IMR-90 (cell line): ENCODE measurements at regions not wholly inside any gene's neighbourhood (a gene's known extent, or its start where the extent isn't known, plus 50 kb on each side); places are given as distances from the start of the nearest gene placed in this dataset.

ENCODE experiments used
- ATAC-seq: fragments of 200-7000 bp; cut with Tn5 transposase; 2 replicates; pipeline ENCODE4 v1.9.1; 2020; ENCODE audit warnings: low read depth, mild to moderate bottlenecking, moderate library complexity
- BruUV-seq: library from RNA; stranded (reverse); fragments of 400-500 nt; replicated peaks from 2 replicates; lab custom pipeline; 2021; lab: Mats Ljungman, UMichigan
- CTCF ChIA-PET: fragments of 300-600 bp; formaldehyde crosslinking; extraction: SDS; loops from one replicate; lab custom pipeline; 2021; ENCODE audit warnings: antibody characterized with exemption; lab: Yijun Ruan, JAX
- POLR2A ChIA-PET: fragments of 300-600 bp; sonication (Branson Sonifier 250); formaldehyde crosslinking; loops from one replicate; lab custom pipeline; 2022; ENCODE audit warnings: antibody characterized with exemption; ENCODE audit not compliant: unreplicated experiment; lab: Charles Lee
- DNase-seq: peaks from one replicate; pipeline ENCODE4 v3.0.0; 2013
- H2AFZ ChIP-seq: replicated peaks from 2 replicates; pipeline ENCODE3; 2013; ENCODE audit warnings: low read length, mild to moderate bottlenecking; ENCODE audit not compliant: poor library complexity
- H2AK5ac ChIP-seq: 2 replicates; pipeline ENCODE4 v1.6.1; 2013; ENCODE audit warnings: low read depth, low read length, inconsistent platforms
- H2AK9ac ChIP-seq: replicated peaks from 2 replicates; pipeline ENCODE3; 2013; ENCODE audit warnings: mild to moderate bottlenecking, low read depth, low read length, moderate library complexity; ENCODE audit not compliant: poor library complexity
- H2BK120ac ChIP-seq: 2 replicates; pipeline ENCODE4 v1.6.1; 2013; ENCODE audit warnings: low read depth, low read length, inconsistent platforms
- H2BK15ac ChIP-seq: 3 replicates; pipeline ENCODE4 v1.6.1; 2013; ENCODE audit warnings: low read depth, low read length, inconsistent platforms
- H2BK20ac ChIP-seq: 2 replicates; pipeline ENCODE4 v1.6.1; 2013; ENCODE audit warnings: low read depth, mild to moderate bottlenecking, inconsistent platforms, low read length, moderate library complexity
- H2BK5ac ChIP-seq: 2 replicates; pipeline ENCODE4 v1.6.1; 2013; ENCODE audit warnings: mild to moderate bottlenecking, low read depth, low read length, inconsistent platforms; ENCODE audit not compliant: poor library complexity, severe bottlenecking
- H3K14ac ChIP-seq: replicated peaks from 2 replicates; pipeline ENCODE4 v1.6.1; 2013; ENCODE audit warnings: low read depth, low read length, inconsistent platforms
- H3K18ac ChIP-seq: 2 replicates; pipeline ENCODE4 v1.6.1; 2013; ENCODE audit warnings: low read depth, low read length, control low read depth
- H3K23ac ChIP-seq: 2 replicates; pipeline ENCODE4 v1.6.1; 2013; ENCODE audit warnings: low read depth, low read length, inconsistent platforms
- H3K27ac ChIP-seq: 2 replicates; pipeline ENCODE4 v1.5.1; 2013; ENCODE audit warnings: mild to moderate bottlenecking, control low read depth, low read length; ENCODE audit not compliant: insufficient read depth
- H3K27me3 ChIP-seq: 2 replicates; pipeline ENCODE4 v1.6.1; 2013; ENCODE audit warnings: low read length; ENCODE audit not compliant: control insufficient read depth, insufficient read depth
- H3K36me3 ChIP-seq: 2 replicates; pipeline ENCODE4 v1.6.1; 2013; ENCODE audit warnings: low read length, mixed read lengths; ENCODE audit not compliant: control insufficient read depth, insufficient read depth
- H3K4ac ChIP-seq: 2 replicates; pipeline ENCODE4 v1.6.1; 2013; ENCODE audit warnings: low read depth, low read length, inconsistent platforms
- H3K4me1 ChIP-seq: 2 replicates; pipeline ENCODE4 v1.6.1; 2013; ENCODE audit warnings: low read length, mixed read lengths; ENCODE audit not compliant: control insufficient read depth, insufficient read depth
- H3K4me2 ChIP-seq: 2 replicates; pipeline ENCODE4 v1.6.1; 2013; ENCODE audit warnings: low read depth, mild to moderate bottlenecking, control low read depth, low read length, moderate library complexity
- H3K4me3 ChIP-seq: 2 replicates; pipeline ENCODE4 v1.5.1; 2013; ENCODE audit warnings: low read depth, mild to moderate bottlenecking, control low read depth, low read length, moderate library complexity; ENCODE audit not compliant: insufficient read depth
- H3K56ac ChIP-seq: 2 replicates; pipeline ENCODE4 v1.6.1; 2013; ENCODE audit warnings: low read length, inconsistent platforms; ENCODE audit not compliant: insufficient read depth; ENCODE audit errors: extremely low read depth
- H3K79me1 ChIP-seq, 2 experiments: 2 replicates each; pipeline ENCODE4 v1.6.1; 2013; ENCODE audit warnings: low read length in 2 of 2, inconsistent platforms in 1 of 2, low read depth in 1 of 2
- H3K9ac ChIP-seq: 2 replicates; pipeline ENCODE4 v1.6.1; 2013; ENCODE audit warnings: low read depth, low read length, control low read depth
- H3K9me1 ChIP-seq: 2 replicates; pipeline ENCODE4 v1.6.1; 2013; ENCODE audit warnings: low read length, inconsistent platforms; ENCODE audit not compliant: insufficient read depth
- H3K9me3 ChIP-seq: 2 replicates; pipeline ENCODE4 v1.6.1; 2013; ENCODE audit warnings: low read length; ENCODE audit not compliant: control insufficient read depth, insufficient read depth
- H4K20me1 ChIP-seq: 2 replicates; pipeline ENCODE4 v1.6.1; 2013; ENCODE audit warnings: low read length, inconsistent platforms; ENCODE audit not compliant: insufficient read depth
- H4K5ac ChIP-seq: 2 replicates; pipeline ENCODE4 v1.6.1; 2013; ENCODE audit warnings: mild to moderate bottlenecking, low read depth, low read length, control low read depth
- H4K8ac ChIP-seq, 2 experiments: 2 replicates each; pipeline ENCODE4 v1.6.1; 2013; ENCODE audit warnings: low read depth in 2 of 2, low read length in 2 of 2, control low read depth in 1 of 2, inconsistent platforms in 1 of 2
- H4K91ac ChIP-seq: 2 replicates; pipeline ENCODE4 v1.6.1; 2013; ENCODE audit warnings: low read depth, low read length, inconsistent platforms; ENCODE audit not compliant: insufficient read depth
- CEBPB ChIP-seq: IDR thresholded peaks from 2 replicates; pipeline ENCODE4 v1.6.1; 2012; ENCODE audit warnings: low read depth, low read length, improper control_type of control experiment
- FOS ChIP-seq: fragments of 150-350 bp; IDR thresholded peaks from 2 replicates; pipeline ENCODE4 v1.6.1; 2016; ENCODE audit warnings: low read depth, low read length
- MAFK ChIP-seq: IDR thresholded peaks from 2 replicates; pipeline ENCODE4 v1.6.1; 2012; ENCODE audit warnings: low read depth, low read length, improper control_type of control experiment
- MXI1 ChIP-seq: IDR thresholded peaks from 2 replicates; pipeline ENCODE4 v1.6.1; 2012; ENCODE audit warnings: low read depth, mild to moderate bottlenecking, low read length, moderate library complexity, borderline replicate concordance
- NFE2L2 ChIP-seq: fragments of 150-350 bp; IDR thresholded peaks from 2 replicates; pipeline ENCODE4 v1.6.1; 2016; ENCODE audit warnings: low read depth, mild to moderate bottlenecking, low read length
- POLR2A ChIP-seq: IDR thresholded peaks from 2 replicates; pipeline ENCODE4 v1.6.1; 2012; ENCODE audit warnings: mild to moderate bottlenecking, low read depth, low read length
- RAD21 ChIP-seq: IDR thresholded peaks from 2 replicates; pipeline ENCODE4 v1.6.1; 2012; ENCODE audit warnings: low read length, improper control_type of control experiment
- RFX5 ChIP-seq: IDR thresholded peaks from 2 replicates; pipeline ENCODE4 v1.8.0; 2012; ENCODE audit warnings: low read depth, mild to moderate bottlenecking, low read length, moderate library complexity
- SMC3 ChIP-seq: fragments of 150-350 bp; IDR thresholded peaks from 2 replicates; pipeline ENCODE4 v1.6.1; 2016; ENCODE audit warnings: low read depth, mild to moderate bottlenecking, antibody characterized with exemption, low read length, moderate library complexity
- WGBS, 2 experiments: methylation state at CpG; one replicate each; pipeline versions ENCODE4 v1.1.5 to v1.1.7; 2013; ENCODE audit warnings: missing lambda C conversion rate in 2 of 2; ENCODE audit not compliant: insufficient read length in 1 of 2; ENCODE audit errors: extremely low coverage in 2 of 2; 5-methylcytosine and 5-hydroxymethylcytosine counted together
- dilution Hi-C: fragments of 300-500 bp; cut with HindIII; formaldehyde crosslinking; loops from one replicate; pipeline ENCODE4 v1.14.3; 2018; ENCODE audit warnings: low sequenced_read_pairs; ENCODE audit not compliant: unreplicated experiment
- in situ Hi-C: fragments of 300-500 bp; cut with MboI; formaldehyde crosslinking; loops from 3 replicates; pipeline ENCODE4 v1.14.3; 2019; ENCODE audit warnings: low sequenced_read_pairs, inconsistent platforms, mixed read lengths
- intact Hi-C: fragments of 100-400 bp; cut with micrococcal nuclease; formaldehyde crosslinking; loops from 2 replicates; pipeline ENCODE4 v1.10.0; 2022

DNA sequence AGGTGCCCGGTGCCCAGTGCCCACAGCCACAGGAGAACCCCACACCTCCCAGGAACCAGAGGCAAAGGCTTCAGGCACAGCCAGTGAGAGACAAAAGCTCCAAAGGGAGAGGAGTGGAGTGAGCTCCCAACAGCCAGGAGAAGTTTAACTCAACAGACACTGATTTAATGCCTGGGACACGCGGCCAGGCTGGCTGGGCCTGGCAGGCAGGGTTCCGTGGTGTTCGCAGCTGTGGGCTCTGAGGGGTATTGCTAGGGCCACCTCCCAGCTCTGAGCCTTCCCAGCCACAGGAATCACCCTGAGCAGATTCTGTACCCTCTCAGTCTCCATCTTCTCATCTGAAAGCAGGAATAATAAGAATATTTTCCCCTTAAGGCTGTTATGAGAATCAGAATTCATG is 222.5 kb downstream of the NPHP4 start:
- Histone ChIP-seq H2AK9ac (no peak overlapping the region), H4K91ac (no peak overlapping the region), H3K36me3 (no peaks in the 10 kb centered on the region), H3K4me2 (no peak overlapping the region), H2BK120ac (no peak overlapping the region), H3K14ac (no peak overlapping the region), H4K20me1 (no peaks in the 10 kb centered on the region), H3K4me3 (no peak overlapping the region), H4K5ac (no peak overlapping the region), H3K79me1 (no peaks in the 10 kb centered on the region), H2BK5ac (no peak overlapping the region), H2AK5ac (no peak overlapping the region), H3K4ac (no peak overlapping the region), H3K23ac (no peak overlapping the region), H3K27me3 (no peaks in the 10 kb centered on the region), H2BK15ac (no peak overlapping the region), H3K9ac (no peak overlapping the region), H3K9me3 (peaks cover 46% of the 10 kb centered on the region), H3K9me1 (no peaks in the 10 kb centered on the region), H3K27ac (no peak overlapping the region), H2AFZ (no peak overlapping the region), H2BK20ac (no peak overlapping the region), H4K8ac (no peak overlapping the region), H3K4me1 (no peaks in the 10 kb centered on the region), H3K18ac (no peak overlapping the region), H3K56ac (no peak overlapping the region)
- CTCF ChIA-PET: no interaction called here
- WGBS, 2 experiments: 33% methylated on average over 4 of the region's 5 CpGs; no CpG with 5 or more reads in 1 of the 2 experiments
- POLR2A ChIA-PET: no interaction called here
- dilution Hi-C loops: no loop called here
- DNase-seq: no peak
- in situ Hi-C loops: no loop called here
- no peak for ATAC-seq
- TF ChIP-seq MXI1 (no peak), CEBPB (no peak), POLR2A (no peak), FOS (no peak), RFX5 (no peak), NFE2L2 (no peak), MAFK (no peak), SMC3 (no peak), RAD21 (no peak)
- no TSS peak for BruUV-seq
- intact Hi-C loops: no loop called here
